ENCODE measurements at regions not wholly inside any gene's neighbourhood (a gene's known extent, or its start where the extent isn't known, plus 50 kb on each side); places are given as distances from the start of the nearest gene placed in this dataset.

GRCh38 chr9:109830545-109830944 lies 50.5 kb downstream of the PALM2AKAP2 start:
- DNase-seq: no peak

GRCh38 chr9:109831998-109832658 lies 52.1 kb downstream of the PALM2AKAP2 start:
- no peak for DNase-seq

- no peak for DNase-seq
Measured at GRCh38 chr9:109834855-109835254, 54.9 kb downstream of the PALM2AKAP2 start.

- no peak for DNase-seq
Measured at GRCh38 chr9:109843641-109844040, 63.6 kb downstream of the PALM2AKAP2 start.

- no peak for DNase-seq
Measured at GRCh38 chr9:109845226-109845625, 65.2 kb downstream of the PALM2AKAP2 start.

- no peak for DNase-seq
Measured at GRCh38 chr9:109846776-109847175, 66.8 kb downstream of the PALM2AKAP2 start.

GRCh38 chr9:109852556-109852955 lies 72.6 kb downstream of the PALM2AKAP2 start:
- DNase-seq: no peak

- DNase-seq: no peak
Measured at GRCh38 chr9:109855540-109855939, 75.5 kb downstream of the PALM2AKAP2 start.

GRCh38 chr9:109856785-109857184 lies 76.8 kb downstream of the PALM2AKAP2 start:
- DNase-seq: no peak

GRCh38 chr9:109857336-109857735 lies 77.3 kb downstream of the PALM2AKAP2 start:
- no peak for DNase-seq

- DNase-seq: no peak
Measured at GRCh38 chr9:109859447-109859846, 79.4 kb downstream of the PALM2AKAP2 start.

- DNase-seq: no peak
Measured at GRCh38 chr9:109860521-109860920, 80.5 kb downstream of the PALM2AKAP2 start.

GRCh38 chr9:109861499-109861898 lies 81.5 kb downstream of the PALM2AKAP2 start:
- no peak for DNase-seq

GRCh38 chr9:109861918-109862317 lies 81.9 kb downstream of the PALM2AKAP2 start:
- no peak for DNase-seq

- DNase-seq: no peak
Measured at GRCh38 chr9:109862452-109862851, 82.5 kb downstream of the PALM2AKAP2 start.

- no peak for DNase-seq
Measured at GRCh38 chr9:109863961-109864360, 84.0 kb downstream of the PALM2AKAP2 start.

- no peak for DNase-seq
Measured at GRCh38 chr9:109865521-109865920, 85.5 kb downstream of the PALM2AKAP2 start.

- DNase-seq: no peak
Measured at GRCh38 chr9:109868207-109868606, 88.2 kb downstream of the PALM2AKAP2 start.

- no peak for DNase-seq
Measured at GRCh38 chr9:109868722-109869121, 88.7 kb downstream of the PALM2AKAP2 start.

GRCh38 chr9:109870365-109870764 lies 90.4 kb downstream of the PALM2AKAP2 start:
- DNase-seq: no peak

- no peak for DNase-seq
Measured at GRCh38 chr9:109872901-109873300, 92.9 kb downstream of the PALM2AKAP2 start.

GRCh38 chr9:109875495-109876129 lies 95.6 kb downstream of the PALM2AKAP2 start:
- DNase-seq: no peak

- DNase-seq: peak; percentile 50 to 52
Measured at GRCh38 chr9:109880276-109881169, 100.5 kb downstream of the PALM2AKAP2 start.

- DNase-seq: no peak
Measured at GRCh38 chr9:109883623-109884022, 103.6 kb downstream of the PALM2AKAP2 start.

All from activated T-cell treated with anti-CD3 and anti-CD28 coated beads, Interleukin-2, amount 50 U/mL, for 48 hours (primary cell).